GM12891 (cell line): ENCODE measurements at regions not wholly inside any gene's neighbourhood (a gene's known extent, or its start where the extent isn't known, plus 50 kb on each side); places are given as distances from the start of the nearest gene placed in this dataset.
A peak's percentile ranks its signal among the peaks of the same experiment; 100 is the strongest.

Experiments used
- DNase-seq: peaks from one replicate; pipeline ENCODE4 v3.0.0; 2011; ENCODE audit warnings: low spot score; ENCODE audit not compliant: insufficient read length
- FAIRE-seq: peaks from 2 replicates; lab custom pipeline; 2011; peaks lifted over from hg19 to GRCh38; lab: Jason Lieb, UNC
- PAX5 ChIP-seq: IDR thresholded peaks from 2 replicates; pipeline ENCODE4 v1.6.1; 2011; ENCODE audit warnings: low read length, moderate library complexity, mild to moderate bottlenecking; ENCODE audit not compliant: insufficient read depth, severe bottlenecking
- POLR2A ChIP-seq: IDR thresholded peaks from 2 replicates; pipeline ENCODE4 v1.6.1; 2011; ENCODE audit warnings: low read depth, low read length, control low read depth
- POLR2AphosphoS5 ChIP-seq: IDR thresholded peaks from 2 replicates; pipeline ENCODE4 v1.6.1; 2011; ENCODE audit warnings: low read depth, low read length, control low read depth
- POU2F2 ChIP-seq: IDR thresholded peaks from 2 replicates; pipeline ENCODE4 v1.6.1; 2011; ENCODE audit warnings: low read depth, mild to moderate bottlenecking, control low read depth, low read length, moderate library complexity
- SPI1 ChIP-seq: IDR thresholded peaks from 2 replicates; pipeline ENCODE4 v1.6.1; 2011; ENCODE audit warnings: low read depth, low read length, control low read depth
- TAF1 ChIP-seq: IDR thresholded peaks from 2 replicates; pipeline ENCODE4 v1.6.1; 2011; ENCODE audit warnings: low read depth, low read length, control low read depth

- TF ChIP-seq TAF1 (no peak), PAX5 (no peak), POLR2AphosphoS5 (no peak), SPI1 (no peak), POLR2A (no peak), POU2F2 (no peak)
- FAIRE-seq (no peak), DNase-seq (no peak)
Measured at GRCh38 chr4:124037236-124037635, 640.6 kb downstream of the SPRY1 start.

GRCh38 chr4:124044330-124044729 is 647.7 kb downstream of the SPRY1 start:
- DNase-seq (no peak), FAIRE-seq (no peak)
- TF ChIP-seq TAF1 (no peak), POLR2A (no peak), PAX5 (no peak), SPI1 (no peak)

- no peak for TF ChIP-seq POLR2A
- no peak for TF ChIP-seq POU2F2
- TF ChIP-seq TAF1, result no peak
Measured at GRCh38 chr4:124044867-124045266, 648.3 kb downstream of the SPRY1 start.

GRCh38 chr4:124046190-124046589 is 649.6 kb downstream of the SPRY1 start:
- TF ChIP-seq SPI1 (no peak), PAX5 (no peak), POU2F2 (no peak), TAF1 (no peak), POLR2AphosphoS5 (no peak), POLR2A (no peak)
- DNase-seq (no peak), FAIRE-seq (no peak)

More at GRCh38 chr4:124044867-124045266, 648.3 kb downstream of the SPRY1 start:
- FAIRE-seq (no peak), DNase-seq (no peak)

- DNase-seq (no peak), FAIRE-seq (no peak)
- no peak for TF ChIP-seq SPI1
- TF ChIP-seq POLR2A, result no peak
- TF ChIP-seq PAX5, result no peak
- TF ChIP-seq POLR2AphosphoS5, result no peak
- no peak for TF ChIP-seq TAF1
Measured at GRCh38 chr4:124053872-124054538, 657.4 kb downstream of the SPRY1 start.

GRCh38 chr4:124055336-124055735 is 657.2 kb downstream of the ANKRD50 start:
- FAIRE-seq, result no peak
- no peak for DNase-seq
- no peak for TF ChIP-seq POLR2AphosphoS5
- no peak for TF ChIP-seq TAF1
- no peak for TF ChIP-seq PAX5
- no peak for TF ChIP-seq POLR2A
- no peak for TF ChIP-seq POU2F2
- TF ChIP-seq SPI1, result no peak

- TF ChIP-seq SPI1, result no peak
- FAIRE-seq (no peak), DNase-seq (no peak)
Measured at GRCh38 chr4:124055896-124056295, 656.6 kb downstream of the ANKRD50 start.

GRCh38 chr4:124060261-124060918 is 652.1 kb downstream of the ANKRD50 start:
- TF ChIP-seq POLR2A (no peak), PAX5 (no peak), SPI1 (0 out of 2 replicates have a peak, but pooled peaks have one; percentile 3), POLR2AphosphoS5 (no peak), TAF1 (no peak)
- no peak for DNase-seq
- no peak for FAIRE-seq

- DNase-seq (no peak), FAIRE-seq (no peak)
- TF ChIP-seq TAF1, result no peak
- TF ChIP-seq POLR2AphosphoS5, result no peak
- TF ChIP-seq POLR2A, result no peak
Measured at GRCh38 chr4:124061413-124061812, 651.1 kb downstream of the ANKRD50 start.

GRCh38 chr4:124065422-124065821 is 647.1 kb downstream of the ANKRD50 start:
- no peak for TF ChIP-seq POU2F2
- TF ChIP-seq POLR2A, result no peak
- no peak for TF ChIP-seq TAF1
- no peak for TF ChIP-seq PAX5
- TF ChIP-seq POLR2AphosphoS5, result no peak
- no peak for TF ChIP-seq SPI1
- no peak for FAIRE-seq
- no peak for DNase-seq
